Activated CD8-positive, alpha-beta memory T cell treated with anti-CD3 and anti-CD28 coated beads for 24 hours (primary cell): ENCODE measurements at regions not wholly inside any gene's neighbourhood (a gene's known extent, or its start where the extent isn't known, plus 50 kb on each side); places are given as distances from the start of the nearest gene placed in this dataset.

ENCODE experiments used
- DNase-seq: peaks from one replicate; pipeline ENCODE4 v3.0.0-alpha.2; 2020

DNA sequence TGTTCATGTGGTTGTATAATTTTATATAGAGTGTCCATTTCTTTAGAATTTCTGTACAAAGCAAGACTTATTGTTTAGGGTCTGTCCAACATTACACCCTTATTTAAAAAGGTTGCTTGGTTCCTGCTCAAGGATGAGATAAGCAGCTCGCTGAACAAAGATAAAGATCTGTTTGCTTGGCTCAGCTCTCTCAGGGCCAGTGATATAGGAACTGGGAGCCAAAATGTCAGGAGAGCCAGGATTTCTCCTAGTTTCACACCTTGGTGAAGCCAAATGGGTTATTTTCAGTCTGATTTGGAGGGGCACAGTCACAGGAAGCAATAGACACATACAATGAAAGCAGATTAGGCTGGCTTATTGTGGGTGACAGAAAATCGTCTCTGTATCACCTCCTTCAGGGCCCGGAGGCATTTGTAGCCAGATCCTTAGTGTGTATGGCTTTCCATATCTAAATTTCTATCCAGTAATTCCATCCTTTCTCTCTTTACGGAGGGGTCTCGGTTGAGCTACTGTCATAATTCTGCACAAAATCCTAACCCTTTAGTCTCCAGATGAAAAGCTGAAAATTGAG lies 396.4 kb downstream of the TMEM232 start:
- DNase-seq, result no peak

DNA sequence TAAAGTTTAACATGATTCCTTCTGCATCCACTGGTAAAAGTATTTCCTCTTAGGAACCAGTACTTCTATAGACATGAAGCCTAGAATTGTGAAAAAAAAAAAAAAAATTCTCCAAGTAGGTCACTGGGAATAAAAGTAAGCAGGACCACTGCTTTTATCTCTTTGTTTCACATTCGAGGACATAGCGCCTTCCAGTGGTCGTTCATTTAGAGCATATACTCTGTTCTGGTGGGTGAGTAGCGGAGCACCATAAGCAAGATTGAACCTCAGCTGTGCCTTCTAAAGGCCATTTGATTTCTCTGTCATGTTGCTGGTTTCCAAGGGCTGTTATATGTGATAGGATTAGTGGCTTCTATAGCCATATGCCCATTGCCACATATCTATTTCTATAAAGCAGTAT lies 393.1 kb downstream of the TMEM232 start:
- DNase-seq, result no peak

DNA sequence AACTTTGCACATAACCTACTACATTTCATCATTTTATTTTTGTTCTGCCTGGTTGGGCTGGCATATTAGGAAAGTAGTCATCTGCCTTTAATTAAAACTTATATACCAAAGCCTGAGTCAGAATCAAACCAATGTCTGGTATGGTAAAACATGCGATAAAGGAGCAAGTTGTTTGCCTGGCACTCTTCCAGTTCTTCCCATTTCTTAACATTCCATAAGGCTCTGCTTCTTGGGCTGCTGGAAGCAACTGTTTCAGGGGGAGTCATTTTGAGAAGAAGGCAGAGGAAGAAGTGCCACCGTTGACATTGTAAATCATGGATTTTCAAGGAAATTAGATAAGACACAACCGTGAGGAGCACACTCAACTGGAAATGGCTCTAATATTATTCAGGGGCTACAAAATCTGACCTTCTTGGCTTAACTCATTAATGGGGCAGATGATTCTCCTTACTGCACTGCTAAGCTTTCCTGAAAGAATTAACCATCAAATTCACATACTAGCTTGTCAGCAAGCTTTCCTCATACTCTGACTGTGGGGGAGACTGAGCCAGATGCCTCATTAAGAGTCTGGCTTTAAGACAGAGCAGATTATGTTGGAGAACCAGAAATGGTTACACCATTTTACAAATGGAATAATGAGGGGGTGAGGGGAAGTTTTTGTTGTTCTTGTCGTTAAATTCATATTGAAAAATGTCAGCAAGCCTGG lies 391.0 kb downstream of the TMEM232 start:
- DNase-seq, result no peak

DNA sequence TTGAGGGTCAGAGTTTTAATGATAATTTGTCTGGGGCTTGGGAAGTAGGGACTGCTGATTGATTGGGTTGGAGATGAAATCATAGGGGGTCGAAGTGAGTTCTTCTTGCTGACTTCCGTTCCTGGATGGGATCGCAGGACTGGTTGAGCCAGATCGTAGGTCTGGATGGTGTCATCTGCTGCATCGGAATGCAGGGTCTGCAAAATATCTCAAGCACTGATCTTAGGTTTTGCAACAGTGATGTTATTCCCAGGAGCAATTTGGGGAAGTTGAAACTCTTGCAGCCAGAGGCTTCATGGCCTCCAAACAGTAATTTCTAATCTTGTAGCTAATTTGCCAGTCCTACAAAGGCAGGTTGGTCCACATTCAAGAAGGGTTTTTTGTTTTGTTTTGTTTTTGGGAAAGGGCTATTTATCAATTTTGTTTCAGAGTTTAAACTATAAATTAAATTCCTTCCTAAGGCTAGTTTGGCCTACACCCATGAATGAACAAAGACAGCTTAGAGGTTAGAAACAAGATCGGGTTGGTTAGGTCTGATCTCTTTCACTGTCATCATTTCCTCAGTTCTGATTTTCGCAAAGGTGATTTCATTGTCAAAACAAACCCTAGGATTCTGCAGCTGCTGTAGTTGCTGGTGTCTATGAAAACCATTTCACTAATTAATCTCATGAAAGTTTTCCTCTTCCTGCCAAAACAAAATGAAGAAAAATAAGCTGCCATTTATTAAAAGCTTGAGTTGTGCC lies 388.0 kb downstream of the TMEM232 start:
- no peak for DNase-seq

DNA sequence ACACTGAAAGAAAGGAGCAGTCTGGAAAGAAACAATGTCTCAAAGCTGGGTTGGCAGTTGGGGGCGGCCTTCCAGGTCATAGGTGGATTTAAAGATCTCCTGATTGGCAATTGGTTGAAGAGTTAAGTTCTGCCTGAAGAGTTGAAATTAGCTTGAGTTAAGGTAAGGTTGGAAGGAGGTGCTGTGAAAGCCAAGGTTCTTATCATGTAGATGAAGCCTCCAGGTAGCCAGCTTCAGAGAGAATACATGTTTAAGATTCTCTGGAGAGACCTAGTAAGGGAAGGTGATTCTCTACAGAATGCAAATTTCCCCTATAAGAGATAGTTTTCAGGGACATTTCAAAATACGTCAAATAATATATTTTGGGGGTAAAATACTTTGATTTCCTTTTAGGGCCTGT lies 387.1 kb downstream of the TMEM232 start:
- no peak for DNase-seq

DNA sequence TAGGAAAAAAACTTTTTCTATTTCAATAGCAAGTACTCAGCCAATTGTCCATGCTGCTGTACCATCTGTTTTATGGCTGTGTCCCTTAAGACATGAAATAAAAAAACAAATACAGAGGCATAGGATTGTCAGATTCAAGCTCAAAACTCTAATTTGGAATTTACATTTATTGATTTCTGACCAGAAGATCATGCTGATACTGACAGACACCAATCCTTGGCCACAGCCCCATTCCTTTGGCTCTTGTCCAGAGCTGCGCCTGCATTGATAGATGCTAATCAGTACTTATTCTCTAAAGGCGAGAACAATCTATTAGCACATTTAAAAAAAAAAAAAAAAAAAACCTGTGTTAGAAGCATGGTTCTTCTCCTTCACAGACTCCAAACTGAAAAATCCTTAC lies 384.6 kb downstream of the TMEM232 start:
- DNase-seq, result no peak

DNA sequence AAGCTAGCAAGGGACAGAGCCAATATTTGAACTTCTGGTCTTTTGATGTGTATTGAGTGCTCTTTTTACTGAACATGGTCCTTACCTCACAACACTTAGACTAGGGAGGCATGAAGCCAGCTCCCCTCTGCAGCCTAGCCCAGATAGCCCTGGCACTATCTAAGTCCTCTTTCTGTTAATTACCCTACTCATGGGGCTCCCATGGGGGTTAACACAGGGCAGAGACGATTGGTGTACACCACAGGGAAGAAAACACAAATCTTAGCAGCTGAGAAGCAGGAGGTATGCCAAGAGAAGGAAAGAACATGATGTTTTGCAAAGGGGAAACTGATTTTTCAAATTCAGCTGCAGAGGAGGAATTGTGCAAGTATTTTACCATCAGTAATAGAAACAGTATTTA lies 383.8 kb downstream of the TMEM232 start:
- DNase-seq, result no peak

DNA sequence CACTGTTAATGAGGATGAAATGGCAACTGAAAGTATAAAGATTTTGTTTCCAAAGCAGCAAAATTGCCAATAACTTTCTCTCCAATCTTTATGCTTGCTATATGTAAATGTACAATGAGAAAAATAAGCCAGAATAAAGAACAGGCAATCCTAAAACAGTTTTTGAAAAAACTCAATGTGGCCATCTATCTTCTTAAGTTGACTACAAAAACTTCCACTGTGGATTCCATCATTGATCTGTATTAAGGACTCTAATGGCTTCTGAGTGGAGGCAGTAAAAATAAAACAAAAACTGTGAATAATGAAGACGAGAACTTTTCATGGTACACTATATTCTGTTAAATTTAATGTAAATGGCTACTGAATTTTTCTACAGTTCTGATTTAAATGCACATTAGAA lies 382.9 kb downstream of the TMEM232 start:
- no peak for DNase-seq

DNA sequence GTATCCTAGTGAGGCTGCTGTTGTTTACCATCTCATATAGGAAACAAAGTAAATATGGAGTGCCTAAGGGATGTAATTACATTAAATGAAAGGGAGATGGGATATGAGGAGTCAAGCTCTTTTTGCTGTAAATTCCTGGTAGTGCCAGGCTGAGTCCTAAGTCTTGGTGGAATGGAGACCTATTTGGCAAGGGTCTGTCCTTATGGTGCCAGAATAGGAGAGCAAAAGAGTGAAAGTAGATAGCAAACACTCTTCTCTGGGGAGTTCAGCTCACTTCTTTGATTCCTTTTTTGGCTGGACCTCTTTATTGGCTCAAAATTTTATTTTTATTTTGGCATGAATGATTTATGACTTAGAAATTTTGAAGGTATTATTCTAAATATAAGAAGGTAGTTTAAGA lies 380.8 kb downstream of the TMEM232 start:
- no peak for DNase-seq

DNA sequence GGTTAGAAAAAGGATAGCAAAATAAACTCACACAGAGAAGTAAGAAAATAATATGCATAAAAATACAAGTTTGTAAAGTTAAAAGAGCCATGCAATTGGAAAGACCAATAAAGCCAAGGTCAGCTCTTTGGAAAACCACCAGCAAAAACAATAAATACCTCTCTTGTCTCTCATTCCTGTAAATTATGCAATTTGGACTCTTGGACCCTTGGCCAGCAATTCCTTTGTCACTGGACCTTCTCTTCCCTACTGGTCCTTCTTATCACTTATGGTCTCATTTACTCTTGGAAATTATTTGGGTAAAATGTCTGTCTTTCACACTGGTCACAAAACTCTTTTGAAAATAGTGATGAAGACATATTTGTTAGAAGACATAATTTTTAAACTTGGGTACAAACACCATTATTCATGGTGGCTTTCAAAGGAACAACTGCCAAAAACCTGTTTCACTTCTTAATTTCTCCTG lies 379.5 kb downstream of the TMEM232 start:
- DNase-seq, result no peak

DNA sequence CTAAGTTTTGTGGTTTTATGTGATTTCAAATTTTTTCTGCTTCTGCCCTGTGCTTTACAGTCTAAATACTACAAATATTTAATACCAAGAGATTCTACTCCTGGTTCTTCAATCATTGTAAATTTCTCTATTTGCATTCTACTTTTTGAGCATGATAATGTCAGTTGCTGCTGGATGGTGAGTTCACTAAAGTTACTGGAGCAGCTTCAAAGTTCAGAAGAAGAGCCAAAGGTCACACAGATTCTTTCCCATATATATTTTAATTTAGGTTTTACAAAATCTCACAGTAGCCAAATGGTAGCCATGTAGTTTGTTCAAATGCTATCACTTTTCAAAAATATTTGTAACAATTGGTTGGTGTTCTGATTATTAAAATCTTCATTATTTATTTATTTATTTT lies 378.7 kb downstream of the TMEM232 start:
- DNase-seq, result no peak

DNA sequence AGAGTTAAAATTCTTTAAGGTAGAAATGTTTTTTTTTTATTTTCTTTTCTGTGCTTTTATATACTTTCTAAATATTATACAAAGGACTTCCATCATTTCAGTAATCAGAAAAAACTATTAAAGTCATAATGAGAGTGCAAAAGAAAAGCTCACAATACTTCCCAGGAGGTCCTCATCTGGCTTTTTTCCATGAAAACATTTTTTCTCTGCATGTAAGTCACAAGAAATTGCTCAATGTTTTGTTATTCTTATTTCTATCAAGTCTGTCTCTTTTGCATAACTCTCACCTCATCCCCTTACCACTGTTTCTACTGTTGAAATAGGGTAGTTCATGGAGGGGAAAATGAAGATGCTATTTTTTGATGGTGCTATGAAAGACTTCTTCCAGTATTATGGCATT lies 375.0 kb downstream of the TMEM232 start:
- no peak for DNase-seq

DNA sequence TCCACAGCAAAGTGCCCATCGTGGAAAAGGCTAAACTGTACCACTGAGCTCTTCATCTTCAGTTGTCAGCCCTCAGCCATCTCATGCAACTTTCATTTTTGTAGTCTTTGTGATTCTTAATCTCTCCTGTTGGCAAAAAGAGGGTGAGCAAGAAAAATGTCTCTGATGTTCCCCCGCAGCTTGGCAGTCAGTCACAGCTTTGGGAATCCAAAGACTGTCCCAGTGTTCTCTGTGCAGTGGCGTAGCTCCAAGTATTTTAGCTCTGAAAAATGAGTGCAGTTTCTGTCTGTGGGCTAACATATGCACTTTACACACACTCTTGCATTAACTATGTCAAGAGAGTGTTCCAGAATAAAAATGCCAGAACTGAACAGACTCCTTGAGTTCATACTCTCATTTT lies 372.2 kb downstream of the TMEM232 start:
- DNase-seq, result no peak

DNA sequence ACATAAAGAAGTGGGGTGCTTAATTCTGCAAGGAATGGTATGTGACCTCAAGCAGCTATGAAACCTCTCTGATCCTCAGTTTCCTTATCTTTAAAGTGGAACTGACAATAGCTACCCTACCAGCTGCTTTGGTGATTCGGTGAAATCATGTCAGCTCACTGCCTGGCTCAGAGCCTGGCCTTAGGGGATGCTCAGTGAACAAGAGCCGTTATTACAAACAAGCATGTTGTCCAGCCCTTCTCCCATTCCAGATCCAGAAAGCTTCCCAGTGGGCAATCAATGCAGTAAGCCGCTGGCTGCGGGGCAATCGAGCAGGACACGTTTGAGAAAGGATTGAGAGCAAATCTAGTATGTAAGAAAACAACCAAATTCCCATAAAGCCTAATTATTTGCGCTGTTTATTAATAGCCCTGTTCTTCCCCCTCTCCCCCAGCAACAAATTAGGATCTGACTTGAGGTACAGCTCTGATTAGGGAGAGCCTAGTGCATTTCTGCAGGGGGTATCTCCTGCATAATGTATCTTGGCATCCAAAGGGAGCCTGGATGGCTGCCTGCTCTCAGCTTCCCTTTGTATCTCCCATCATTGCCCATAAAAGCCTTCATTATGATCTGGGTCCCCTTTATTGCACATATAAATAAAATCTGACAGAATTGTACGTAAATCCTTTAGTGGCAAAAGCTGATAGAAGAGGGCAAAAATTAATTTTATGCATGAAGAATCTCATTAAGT lies 371.4 kb downstream of the TMEM232 start:
- no peak for DNase-seq

DNA sequence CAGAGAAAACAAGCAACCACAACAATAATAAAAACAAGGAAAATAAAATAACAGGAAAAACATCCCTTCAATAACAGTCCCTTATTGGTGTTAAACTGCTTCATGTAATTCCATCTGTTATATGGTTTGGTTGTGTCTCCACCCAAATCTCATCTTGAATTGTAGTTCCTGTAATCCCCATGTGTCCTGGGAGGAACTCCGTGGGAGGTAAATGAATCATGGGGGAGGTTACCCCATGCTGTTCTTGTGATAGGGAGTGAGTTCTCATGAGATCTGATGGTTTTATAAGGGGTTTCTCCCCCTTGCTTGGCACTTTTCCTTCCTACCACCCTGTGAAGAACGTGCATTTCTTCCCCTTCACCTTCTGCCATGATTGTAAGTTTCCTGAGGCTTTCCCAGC lies 369.8 kb downstream of the TMEM232 start:
- no peak for DNase-seq

DNA sequence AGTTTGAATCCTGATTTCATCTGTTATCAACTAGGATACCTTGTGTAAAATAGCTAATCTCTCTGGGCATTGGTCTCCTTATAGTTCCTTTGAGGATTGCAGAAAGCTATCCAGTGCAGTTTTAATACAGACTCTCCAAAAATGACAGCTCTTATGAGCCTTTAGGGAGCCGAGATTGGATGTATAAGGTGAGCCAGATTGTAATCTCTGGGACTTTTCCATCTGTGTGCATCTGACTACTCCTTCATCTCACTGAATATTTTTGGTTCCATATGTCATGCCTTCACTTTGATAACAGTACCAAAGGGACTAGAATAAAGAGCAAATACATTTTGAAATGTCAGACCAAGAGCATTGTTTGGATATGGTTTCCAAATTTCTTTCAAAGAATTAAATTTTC lies 367.2 kb downstream of the TMEM232 start:
- DNase-seq, result no peak

DNA sequence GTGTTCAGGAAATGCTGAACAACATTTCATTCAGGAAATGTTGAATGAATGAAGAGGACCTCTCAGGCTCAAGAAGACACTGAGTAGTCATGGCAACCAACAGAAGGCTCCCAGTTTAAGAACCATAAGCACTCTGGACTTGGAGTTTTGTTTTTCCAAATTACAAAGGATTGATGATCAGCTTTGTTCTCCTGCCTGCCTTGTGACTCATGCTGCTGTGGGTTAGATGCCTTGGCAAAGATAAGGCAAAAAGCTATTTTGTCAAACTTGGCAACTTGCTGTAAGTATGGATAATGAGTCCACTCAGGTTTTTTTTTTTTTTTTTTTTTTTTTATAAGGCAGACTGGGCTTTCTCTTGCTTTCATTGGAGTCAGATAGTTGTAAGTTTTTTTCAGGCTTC lies 365.0 kb downstream of the TMEM232 start:
- no peak for DNase-seq

DNA sequence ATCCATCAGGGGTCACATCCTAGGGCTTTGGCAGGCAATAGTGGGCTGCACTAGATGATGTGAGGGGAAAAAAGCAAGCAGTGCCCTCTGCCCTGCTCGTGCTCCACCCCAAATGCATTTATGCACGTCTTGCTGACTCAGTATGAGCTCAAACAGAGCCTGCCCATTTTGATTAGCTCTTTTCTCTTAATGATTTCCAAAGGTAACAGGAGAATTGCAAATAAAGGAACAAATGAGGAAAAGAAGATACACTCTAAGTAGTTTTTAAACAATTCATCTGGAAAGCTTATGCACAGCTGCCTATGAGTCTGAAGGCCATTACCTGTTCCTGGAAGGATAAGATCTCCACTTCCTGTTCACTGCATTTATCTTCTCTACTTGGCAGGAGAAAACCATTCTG lies 364.2 kb downstream of the TMEM232 start:
- no peak for DNase-seq

DNA sequence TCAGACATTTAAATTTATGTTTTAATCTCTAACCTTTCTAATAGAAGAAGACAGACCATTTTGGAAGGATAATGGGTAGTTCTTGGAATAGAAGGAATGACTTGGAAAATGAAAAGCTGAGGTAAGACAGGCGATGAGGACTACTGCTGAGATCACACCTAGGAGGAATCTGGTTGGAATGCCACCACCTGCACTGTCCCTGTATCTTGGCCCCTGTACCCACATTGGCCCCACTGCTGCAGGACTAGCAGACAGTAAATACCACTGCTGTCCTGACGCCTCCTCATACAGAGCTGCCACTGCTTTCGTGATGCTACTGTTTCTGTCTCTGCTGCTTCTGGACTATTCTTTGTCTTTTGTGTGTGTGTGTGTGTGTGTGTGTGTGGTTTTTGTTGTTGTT lies 359.8 kb downstream of the TMEM232 start:
- no peak for DNase-seq
